Chondrocyte (in vitro differentiated cells): ENCODE measurements at regions not wholly inside any gene's neighbourhood (a gene's known extent, or its start where the extent isn't known, plus 50 kb on each side); places are given as distances from the start of the nearest gene placed in this dataset.

ENCODE experiments used
- DNase-seq: peaks from one replicate; pipeline ENCODE4 v3.0.0; 2021; ENCODE audit warnings: mixed read lengths, low spot score
- H3K27ac Mint-ChIP-seq: one replicate; pipeline ENCODE4 v1.8.0; 2021; ENCODE audit warnings: mild to moderate bottlenecking, moderate library complexity, mixed read lengths; ENCODE audit not compliant: unreplicated experiment
- H3K27me3 Mint-ChIP-seq: 2 replicates; pipeline ENCODE4 v1.8.0; 2021; ENCODE audit warnings: low read depth, mixed read lengths
- H3K36me3 Mint-ChIP-seq: 2 replicates; pipeline ENCODE4 v1.8.0; 2021; ENCODE audit warnings: low read depth, mixed read lengths
- H3K4me1 Mint-ChIP-seq: 2 replicates; pipeline ENCODE4 v1.8.0; 2021; ENCODE audit warnings: low read depth, mild to moderate bottlenecking, mixed read lengths
- H3K4me3 Mint-ChIP-seq: one replicate; pipeline ENCODE4 v1.8.0; 2021; ENCODE audit warnings: mild to moderate bottlenecking, moderate library complexity, mixed read lengths; ENCODE audit not compliant: unreplicated experiment
- H3K9me3 Mint-ChIP-seq: 2 replicates; pipeline ENCODE4 v1.8.0; 2021; ENCODE audit warnings: low read depth, mixed read lengths
- CTCF ChIP-seq: fragments of 200-600 bp; sonication (generic); IDR thresholded peaks from 2 replicates; pipeline ENCODE4 v1.5.0; 2021; ENCODE audit warnings: antibody characterized with exemption, mild to moderate bottlenecking, moderate library complexity

- peaks cover 14% of the 10 kb centered on the region for H3K36me3 Mint-ChIP-seq
- H3K4me3 Mint-ChIP-seq: no peak overlapping the region
- TF ChIP-seq CTCF: no peak
- no peak overlapping the region for H3K27ac Mint-ChIP-seq
- H3K9me3 Mint-ChIP-seq: peaks cover 26% of the 10 kb centered on the region
- no peak for DNase-seq
- no peaks in the 10 kb centered on the region for H3K4me1 Mint-ChIP-seq
- no peaks in the 10 kb centered on the region for H3K27me3 Mint-ChIP-seq
Measured at GRCh38 chr4:114052227-114052626, 72.8 kb upstream of the ARSJ start.

GRCh38 chr4:114056599-114056998, 77.2 kb upstream of the ARSJ start:
- no peak for TF ChIP-seq CTCF
- H3K9me3 Mint-ChIP-seq: peaks cover 34% of the 10 kb centered on the region
- H3K4me1 Mint-ChIP-seq: no peaks in the 10 kb centered on the region
- DNase-seq: no peak
- peaks cover 14% of the 10 kb centered on the region for H3K36me3 Mint-ChIP-seq
- H3K27me3 Mint-ChIP-seq: no peaks in the 10 kb centered on the region
- no peak overlapping the region for H3K4me3 Mint-ChIP-seq
- H3K27ac Mint-ChIP-seq: no peak overlapping the region

GRCh38 chr4:114057746-114058145, 78.3 kb upstream of the ARSJ start:
- H3K4me3 Mint-ChIP-seq: no peak overlapping the region
- H3K27ac Mint-ChIP-seq: no peak overlapping the region
- H3K36me3 Mint-ChIP-seq: peaks cover 14% of the 10 kb centered on the region
- no peaks in the 10 kb centered on the region for H3K4me1 Mint-ChIP-seq
- no peak for TF ChIP-seq CTCF
- peaks cover 34% of the 10 kb centered on the region for H3K9me3 Mint-ChIP-seq
- DNase-seq: no peak
- no peaks in the 10 kb centered on the region for H3K27me3 Mint-ChIP-seq

GRCh38 chr4:114062499-114062898, 83.1 kb upstream of the ARSJ start:
- peaks cover 6% of the 10 kb centered on the region for H3K9me3 Mint-ChIP-seq
- H3K27me3 Mint-ChIP-seq: no peaks in the 10 kb centered on the region
- H3K27ac Mint-ChIP-seq: no peak overlapping the region
- no peak overlapping the region for H3K4me3 Mint-ChIP-seq
- no peaks in the 10 kb centered on the region for H3K36me3 Mint-ChIP-seq
- H3K4me1 Mint-ChIP-seq: no peaks in the 10 kb centered on the region
- TF ChIP-seq CTCF: no peak
- DNase-seq: no peak

- DNase-seq: no peak
- H3K27me3 Mint-ChIP-seq: no peaks in the 10 kb centered on the region
Measured at GRCh38 chr4:114072781-114073180, 93.3 kb upstream of the ARSJ start.

More at GRCh38 chr4:114072781-114073180, 93.3 kb upstream of the ARSJ start:
- Mint-ChIP-seq H3K27ac (no peak overlapping the region), H3K4me3 (no peak overlapping the region), H3K9me3 (peaks cover 30% of the 10 kb centered on the region), H3K36me3 (peaks cover 8% of the 10 kb centered on the region), H3K4me1 (peaks cover 11% of the 10 kb centered on the region)
- no peak for TF ChIP-seq CTCF
